K562 (cell line): ENCODE measurements at regions not wholly inside any gene's neighbourhood (a gene's known extent, or its start where the extent isn't known, plus 50 kb on each side); places are given as distances from the start of the nearest gene placed in this dataset.

Experiments
- ATAC-seq: fragments of 200-7000 bp; cut with Tn5 transposase; 3 replicates; pipeline ENCODE4 v1.9.1; 2020; ENCODE audit warnings: moderate library complexity
- BruUV-seq: library from RNA; stranded (reverse); fragments of 400-500 nt; replicated peaks from 2 replicates; lab custom pipeline; 2021; lab: Mats Ljungman, UMichigan
- CTCF ChIA-PET: fragments of 300-600 bp; formaldehyde crosslinking; extraction: SDS; loops from one replicate; lab custom pipeline; 2021; ENCODE audit warnings: low intra/inter-chr PET ratio; lab: Yijun Ruan, JAX
- POLR2A ChIA-PET: fragments of 300-600, 350-650 bp; sonication (Branson Sonifier 250); formaldehyde crosslinking; extraction: SDS; loops from one replicate; lab custom pipeline; 2021; ENCODE audit warnings: antibody characterized with exemption, inconsistent platforms; lab: Yijun Ruan, JAX
- DNase-seq, 4 experiments: peaks; one replicate each; pipeline versions ENCODE4 v3.0.0 to v3.0.0-alpha.2; 2011 to 2018; ENCODE audit warnings: low spot score in 3 of 4, mixed read lengths in 3 of 4; ENCODE audit errors: extremely low read depth in 1 of 4
- FAIRE-seq: peaks from 2 replicates; lab custom pipeline; 2011; peaks lifted over from hg19 to GRCh38; lab: Jason Lieb, UNC
- H2AFZ ChIP-seq: 2 replicates; pipeline ENCODE4 v1.6.0; 2011; ENCODE audit warnings: low read depth, low read length, control low read depth, inconsistent platforms
- H3K27ac ChIP-seq: fragments of 200-600 bp; 3 replicates; pipeline ENCODE4 v1.8.0; 2011; ENCODE audit warnings: low read depth, mild to moderate bottlenecking, control low read depth, inconsistent platforms, low read length, moderate library complexity, mixed read lengths; ENCODE audit errors: extremely low read depth
- H3K27me3 ChIP-seq, 2 experiments: fragments of 300-600 bp in 1 of 2; 2 replicates in 1 of 2; 3 replicates in 1 of 2; pipeline versions ENCODE4 v1.6.0 to v1.8.0; 2011; ENCODE audit warnings: inconsistent platforms in 2 of 2, low read length in 2 of 2, mild to moderate bottlenecking in 1 of 2, mixed read lengths in 1 of 2, moderate library complexity in 1 of 2; ENCODE audit not compliant: control insufficient read depth in 2 of 2, insufficient read depth in 2 of 2
- H3K36me3 ChIP-seq: fragments of 300-600 bp; 3 replicates; pipeline ENCODE4 v1.8.0; 2011; ENCODE audit warnings: mild to moderate bottlenecking, low read length, inconsistent platforms; ENCODE audit not compliant: control insufficient read depth, insufficient read depth
- H3K4me1 ChIP-seq, 2 experiments: fragments of 200-600 bp in 1 of 2; replicated peaks in 1 of 2; 2 replicates in 1 of 2; 3 replicates in 1 of 2; pipeline versions ENCODE4 v1.5.1 to v1.8.0; 2011; ENCODE audit warnings: inconsistent platforms in 2 of 2, low read length in 2 of 2, mild to moderate bottlenecking in 1 of 2, mixed read lengths in 1 of 2, moderate library complexity in 1 of 2; ENCODE audit not compliant: control insufficient read depth in 2 of 2, insufficient read depth in 2 of 2
- H3K4me2 ChIP-seq: 2 replicates; pipeline ENCODE4 v1.6.1; 2011; ENCODE audit warnings: low read length, control low read depth, inconsistent platforms, mixed read lengths; ENCODE audit not compliant: insufficient read depth
- H3K4me3 ChIP-seq: fragments of 200-600 bp; sonication (generic), shearing (Covaris generic); 2 replicates; pipeline ENCODE4 v1.5.1; 2016; ENCODE audit warnings: control low read depth, inconsistent platforms
- H3K79me2 ChIP-seq: fragments of 200-600 bp; 3 replicates; pipeline ENCODE4 v1.8.0; 2011; ENCODE audit warnings: low read length, inconsistent platforms; ENCODE audit not compliant: control insufficient read depth, insufficient read depth
- H3K9ac ChIP-seq, 2 experiments: 2 replicates each; pipeline versions ENCODE4 v1.6.0 to v1.6.1; 2011; ENCODE audit warnings: low read depth in 2 of 2, low read length in 2 of 2, control low read depth in 1 of 2, inconsistent platforms in 1 of 2, mild to moderate bottlenecking in 1 of 2, mixed read lengths in 1 of 2; ENCODE audit not compliant: insufficient read depth in 1 of 2
- H3K9me1 ChIP-seq: one replicate; pipeline ENCODE4 v1.6.0; 2011; ENCODE audit warnings: inconsistent platforms, mild to moderate bottlenecking, low read length, moderate library complexity; ENCODE audit not compliant: control insufficient read depth, insufficient read depth
- H3K9me3 ChIP-seq: replicated peaks from 2 replicates; pipeline ENCODE4 v1.5.1; 2011; ENCODE audit warnings: low read depth, low read length, inconsistent platforms; ENCODE audit not compliant: control insufficient read depth, insufficient read depth
- H4K20me1 ChIP-seq: replicated peaks from 2 replicates; pipeline ENCODE4 v1.6.1; 2011; ENCODE audit warnings: low read length, inconsistent platforms, mixed read lengths; ENCODE audit not compliant: control insufficient read depth, insufficient read depth
- ETS1 ChIP-seq: conservative IDR thresholded peaks from 2 replicates; pipeline ENCODE4 v1.6.1; 2011; ENCODE audit warnings: low read depth, mild to moderate bottlenecking, low read length; ENCODE audit not compliant: control insufficient read depth
- IRF2 ChIP-seq: sonication (generic); formaldehyde crosslinking; IDR thresholded peaks from 2 replicates; pipeline ENCODE4 v1.8.1; 2022; ENCODE audit warnings: mild to moderate bottlenecking, missing genetic modification reagents
- KHSRP ChIP-seq: fragments of 450-650 bp; IDR thresholded peaks from 2 replicates; pipeline ENCODE4 v1.6.1; 2017
- MAFF ChIP-seq: IDR thresholded peaks from 2 replicates; pipeline ENCODE4 v1.6.1; 2012; ENCODE audit warnings: low read length, improper control_type of control experiment
- MAZ ChIP-seq, 2 experiments: fragments of 450-650 bp in 1 of 2; sonication (generic) in 1 of 2; formaldehyde crosslinking; IDR thresholded peaks in 1 of 2; conservative IDR thresholded peaks in 1 of 2; 2 replicates each; pipeline versions ENCODE4 v1.4.0 to v1.5.0; 2020; ENCODE audit warnings: mild to moderate bottlenecking in 1 of 2, missing genetic modification reagents in 1 of 2
- MEIS2 ChIP-seq: fragments of 450-650 bp; IDR thresholded peaks from 2 replicates; pipeline ENCODE4 v1.6.1; 2014; ENCODE audit warnings: mild to moderate bottlenecking; ENCODE audit not compliant: partially characterized antibody
- PHF8 ChIP-seq: fragments of 200-600 bp; sonication (generic); IDR thresholded peaks from 2 replicates; pipeline ENCODE4 v1.6.1; 2012; ENCODE audit warnings: mixed run types, mild to moderate bottlenecking, inconsistent platforms, low read length, moderate library complexity, borderline replicate concordance
- SMARCA5 ChIP-seq: fragments of 450-650 bp; IDR thresholded peaks from 2 replicates; pipeline ENCODE4 v1.6.1; 2016
- SREBF2 ChIP-seq: sonication (generic); formaldehyde crosslinking; IDR thresholded peaks from 2 replicates; pipeline ENCODE4 v1.4.0; 2020; ENCODE audit warnings: mild to moderate bottlenecking, missing genetic modification reagents
- THRAP3 ChIP-seq: fragments of 450-650 bp; IDR thresholded peaks from 2 replicates; pipeline ENCODE4 v1.6.1; 2016; ENCODE audit warnings: mild to moderate bottlenecking, inconsistent platforms, borderline replicate concordance
- THRB ChIP-seq: fragments of 450-650 bp; formaldehyde crosslinking; conservative IDR thresholded peaks from 2 replicates; pipeline ENCODE4 v1.4.0; 2022; ENCODE audit warnings: mild to moderate bottlenecking, missing genetic modification characterization
- TRIM24 ChIP-seq, 2 experiments: fragments of 450-650 bp; IDR thresholded peaks; 2 replicates each; pipeline ENCODE4 v1.6.1; 2016
- TSC22D4 ChIP-seq: fragments of 450-650 bp; IDR thresholded peaks from 2 replicates; pipeline ENCODE4 v1.6.1; 2016; ENCODE audit warnings: missing genetic modification characterization, missing biosample characterization, control low read depth
- YY1 ChIP-seq, 3 experiments: IDR thresholded peaks; 2 replicates each; pipeline ENCODE4 v1.6.1; 2011; ENCODE audit warnings: low read length in 2 of 3, mild to moderate bottlenecking in 2 of 3, moderate library complexity in 2 of 3, borderline replicate concordance in 1 of 3, control low read depth in 1 of 3, low read depth in 1 of 3; ENCODE audit not compliant: insufficient read depth in 3 of 3, insufficient replicate concordance in 2 of 3, control insufficient read depth in 1 of 3, insufficient read length in 1 of 3; ENCODE audit errors: extremely low read depth in 1 of 3
- ZNF551 ChIP-seq: fragments of 250-450 bp; sonication (Bioruptor Pico); IDR thresholded peaks from 2 replicates; pipeline ENCODE4 v1.5.0; 2021; ENCODE audit warnings: mild to moderate bottlenecking, moderate library complexity
- ZNF766 ChIP-seq: fragments of 200-800 bp; sonication (Bioruptor generic); conservative IDR thresholded peaks from 2 replicates; pipeline ENCODE4 v1.6.1; 2016; ENCODE audit warnings: missing genetic modification characterization, missing compliant biosample characterization
- ZZZ3 ChIP-seq: fragments of 450-650 bp; IDR thresholded peaks from 2 replicates; pipeline ENCODE4 v1.6.1; 2016; ENCODE audit warnings: antibody characterized with exemption, mild to moderate bottlenecking, moderate library complexity
- WGBS: fragments of 100-300 bp; shearing (Covaris generic); methylation state at CpG from one replicate; pipeline ENCODE4 v1.1.6; 2016; ENCODE audit warnings: low coverage, mixed read lengths; ENCODE audit not compliant: insufficient coverage; ENCODE audit errors: missing lambda C conversion rate; 5-methylcytosine and 5-hydroxymethylcytosine counted together
- in situ Hi-C: fragments of 300-500 bp; cut with MboI; formaldehyde crosslinking; loops from 4 replicates; pipeline ENCODE4 v1.15.0; 2018; ENCODE audit warnings: inconsistent platforms, mixed read lengths
- intact Hi-C: fragments of 100-400 bp; cut with micrococcal nuclease; formaldehyde crosslinking; loops from 2 replicates; pipeline ENCODE4 v1.14.2; 2022
- TF ChIP-seq, protein P1 (sequence below), 2 experiments: fragments of 450-650 bp in 1 of 2; sonication (generic) in 1 of 2; formaldehyde crosslinking in 1 of 2; IDR thresholded peaks in 1 of 2; conservative IDR thresholded peaks in 1 of 2; 2 replicates each; pipeline versions ENCODE4 v1.6.1 to v1.8.1; 2016 to 2023; ENCODE audit warnings: mild to moderate bottlenecking in 2 of 2, moderate library complexity in 2 of 2, inconsistent platforms in 1 of 2, missing genetic modification reagents in 1 of 2

DNA sequence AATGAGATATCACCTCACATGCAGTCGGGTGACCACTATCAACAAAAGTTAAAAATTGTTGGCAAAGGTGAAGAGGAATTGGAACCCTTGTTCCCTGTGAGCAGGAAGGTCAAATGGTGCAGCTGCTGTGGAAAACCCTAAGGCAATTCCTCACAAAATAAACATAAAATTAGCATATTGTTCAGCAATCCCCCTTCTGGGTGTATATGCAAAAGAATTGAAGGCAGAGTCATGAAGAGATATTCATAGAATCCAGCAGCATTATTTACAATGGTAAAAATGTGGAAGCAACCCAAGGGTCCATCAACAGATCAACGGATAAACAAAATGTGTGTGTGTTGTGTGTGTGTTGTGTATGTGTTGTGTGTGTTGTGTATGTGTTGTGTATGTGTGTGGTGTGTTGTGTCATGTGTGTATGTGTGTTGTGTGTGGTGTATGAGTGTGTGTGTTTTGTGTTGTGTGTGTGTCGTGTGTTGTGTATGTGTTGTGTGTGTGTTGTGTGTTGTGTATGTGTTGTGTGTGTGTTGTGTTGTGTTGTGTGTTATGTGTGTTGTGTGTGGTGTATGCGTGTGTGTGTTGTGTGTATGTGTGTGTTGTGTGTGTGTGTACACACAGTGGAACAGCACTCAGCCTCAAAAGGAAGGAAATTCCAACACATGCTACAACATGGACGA, 245.1 kb downstream of the ERMARD start (continued):
- TF ChIP-seq ZZZ3 (no peak), SMARCA5 (peak; percentile 58; the same call in 1 of the 2 replicates), KHSRP (no peak), MAZ (CRISPR knock-in tag; conservative IDR thresholded peaks at IDR 0.05 in 1 of 2, IDR thresholded peaks at IDR 0.05 in 1 of 2) (no peak), TRIM24 (IDR thresholded peaks at IDR 0.05) (peak in 1 of 2 experiments; percentile 53; a peak in 1 of 4 replicates), MAFF (no peak), THRB (CRISPR knock-in tag) (0 out of 2 replicates have a peak, but pooled peaks have one; percentile 31), IRF2 (CRISPR knock-in tag) (0 out of 2 replicates have a peak, but pooled peaks have one; percentile 13), TSC22D4 (tag) (peak; percentile 70; the same call in 1 of the 2 replicates), ZNF551 (no peak)

- BruUV-seq, result no TSS peak
- WGBS, result under 1% methylated on average over 8 of the region's 8 CpGs
- Histone ChIP-seq H3K27ac (no peak overlapping the region), H3K4me3 (no peak overlapping the region), H3K36me3 (no peaks in the 10 kb centered on the region), H3K9ac (no peak overlapping the region), H3K9me3 (no peaks in the 10 kb centered on the region), H3K4me2 (no peak overlapping the region), H3K9me1 (no peaks in the 10 kb centered on the region), H3K27me3 (peaks cover 14 to 48% of the 10 kb centered on the region in 2 experiments; a peak in 4 of 5 replicates), H4K20me1 (no peaks in the 10 kb centered on the region; the same call in 1 of the 2 replicates), H2AFZ (no peak overlapping the region), H3K79me2 (no peaks in the 10 kb centered on the region), H3K4me1 (no peaks in the 10 kb centered on the region)
- no peak for FAIRE-seq
- no peak for ATAC-seq
- no peak for DNase-seq
- CTCF ChIA-PET, result no interaction called here
- intact Hi-C loops, result no loop called here
- in situ Hi-C loops, result no loop called here
- POLR2A ChIA-PET, result no interaction called here
- TF ChIP-seq THRAP3 (no peak), YY1 (IDR thresholded peaks at IDR 0.05; ENCODE audit: borderline replicate concordance in 1 of 3, control insufficient read depth in 1 of 3, extremely low read depth in 1 of 3, insufficient read depth in 3 of 3, insufficient read length in 1 of 3, insufficient replicate concordance in 2 of 3, low read depth in 1 of 3, low read length in 2 of 3) (no peak), PHF8 (no peak), ZNF766 (no peak), MEIS2 (no peak), ETS1 (no peak), SREBF2 (CRISPR knock-in tag) (no peak)
- TF ChIP-seq, protein P1, sequence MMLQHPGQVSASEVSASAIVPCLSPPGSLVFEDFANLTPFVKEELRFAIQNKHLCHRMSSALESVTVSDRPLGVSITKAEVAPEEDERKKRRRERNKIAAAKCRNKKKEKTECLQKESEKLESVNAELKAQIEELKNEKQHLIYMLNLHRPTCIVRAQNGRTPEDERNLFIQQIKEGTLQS (IDR thresholded peaks at IDR 0.05), result no peak
- TF ChIP-seq, protein P1 (CRISPR knock-in tag; conservative IDR thresholded peaks at IDR 0.05), result no peak
These were observed 243.3 kb downstream of the ERMARD start for GRCh38 chr6:169994739-169995138.
